ENCODE measurements at regions not wholly inside any gene's neighbourhood (a gene's known extent, or its start where the extent isn't known, plus 50 kb on each side); places are given as distances from the start of the nearest gene placed in this dataset.

- TF ChIP-seq POLR2A (IDR thresholded peaks at IDR 0.05) (no peak), CTCF (IDR thresholded peaks at IDR 0.05) (no peak), POLR2AphosphoS5 (IDR thresholded peaks at IDR 0.05) (no peak)
Observed at GRCh38 chr1:5522531-5523145, 469.6 kb downstream of the NPHP4 start.
